Prostate gland (tissue), 2 donors: ENCODE measurements at regions not wholly inside any gene's neighbourhood (a gene's known extent, or its start where the extent isn't known, plus 50 kb on each side); places are given as distances from the start of the nearest gene placed in this dataset.

Source experiments
- DNase-seq: peaks from one replicate; pipeline ENCODE4 v3.0.0-alpha.2; 2019; ENCODE audit warnings: low spot score
- H3K27ac ChIP-seq, 2 donors: fragments of 200-600 bp; sonication (generic); 2 replicates each; pipeline ENCODE4 v1.5.1; 2017 to 2019
- H3K27me3 ChIP-seq: fragments of 200-600 bp; sonication (generic); replicated peaks from 2 replicates; pipeline ENCODE4 v1.5.1; 2019; ENCODE audit not compliant: insufficient read depth
- H3K36me3 ChIP-seq, 2 donors: fragments of 200-600 bp; sonication (generic); 1 replicate in 1 of 2; 2 replicates in 1 of 2; pipeline versions ENCODE4 v1.5.1 to v1.8.1; 2017 to 2019
- H3K4me1 ChIP-seq: fragments of 200-600 bp; sonication (generic); replicated peaks from 2 replicates; pipeline ENCODE4 v1.5.1; 2019
- H3K4me3 ChIP-seq, 2 donors: fragments of 200-600 bp; sonication (generic); 2 replicates each; pipeline ENCODE4 v1.5.1; 2017 to 2019
- H3K9me3 ChIP-seq: fragments of 200-600 bp; sonication (generic); 2 replicates; pipeline ENCODE4 v1.5.1; 2017
- CTCF ChIP-seq, 4 experiments: fragments of 200-600 bp in 2 of 4; fragments of 450-650 bp in 2 of 4; sonication (generic) in 2 of 4; IDR thresholded peaks; 1 replicate in 3 of 4; 2 replicates in 1 of 4; pipeline ENCODE4 v1.5.1; 2016 to 2019; ENCODE audit warnings: antibody characterized with exemption in 4 of 4, mild to moderate bottlenecking in 2 of 4, moderate library complexity in 2 of 4
- POLR2A ChIP-seq: fragments of 450-650 bp; IDR thresholded peaks from one replicate; pipeline ENCODE4 v1.6.1; 2016; ENCODE audit warnings: antibody characterized with exemption, mild to moderate bottlenecking
- POLR2AphosphoS5 ChIP-seq: sonication (generic); formaldehyde crosslinking; IDR thresholded peaks from one replicate; pipeline ENCODE4 v1.6.1; 2017; ENCODE audit warnings: antibody characterized with exemption
- WGBS: methylation state at CpG from one replicate; pipeline ENCODE4 v1.1.5; 2018; 5-methylcytosine and 5-hydroxymethylcytosine counted together
- intact Hi-C: fragments of 100-400 bp; cut with DNase I; formaldehyde crosslinking; loops from one replicate; pipeline ENCODE4 v1.14.2; 2022

GRCh38 chr16:73616770-73617169 lies 568.8 kb upstream of the ZFHX3 start:
- no peak for DNase-seq
- no peaks in the 10 kb centered on the region for H3K27me3 ChIP-seq
- 64% methylated on average over 6 of the region's 6 CpGs for WGBS

GRCh38 chr16:73616166-73616753 lies 568.3 kb upstream of the ZFHX3 start:
- Histone ChIP-seq H3K27me3 (no peaks in the 10 kb centered on the region), H3K4me3 (no peak overlapping the region), H3K36me3 (no peaks in the 10 kb centered on the region), H3K4me1 (no peaks in the 10 kb centered on the region), H3K27ac (no peak overlapping the region), H3K9me3 (no peaks in the 10 kb centered on the region)
- TF ChIP-seq POLR2A (no peak), CTCF (IDR thresholded peaks at IDR 0.05) (no peak), POLR2AphosphoS5 (no peak)
- intact Hi-C loops, result no loop called here
- 65% methylated on average over 5 of the region's 5 CpGs for WGBS
- DNase-seq, result no peak

More at GRCh38 chr16:73616770-73617169, 568.8 kb upstream of the ZFHX3 start:
- no peak overlapping the region for H3K4me3 ChIP-seq
- H3K36me3 ChIP-seq, result no peaks in the 10 kb centered on the region
- H3K9me3 ChIP-seq, result no peaks in the 10 kb centered on the region
- TF ChIP-seq POLR2A, result no peak
- no peak for TF ChIP-seq CTCF (IDR thresholded peaks at IDR 0.05)
- TF ChIP-seq POLR2AphosphoS5, result no peak
- intact Hi-C loops, result no loop called here
- no peak overlapping the region for H3K27ac ChIP-seq
- H3K4me1 ChIP-seq, result no peaks in the 10 kb centered on the region

- Histone ChIP-seq H3K36me3 (no peaks in the 10 kb centered on the region), H3K27me3 (no peaks in the 10 kb centered on the region), H3K27ac (no peak overlapping the region), H3K4me3 (no peak overlapping the region), H3K9me3 (no peaks in the 10 kb centered on the region), H3K4me1 (no peaks in the 10 kb centered on the region)
- TF ChIP-seq POLR2A (no peak), CTCF (IDR thresholded peaks at IDR 0.05) (no peak), POLR2AphosphoS5 (no peak)
- no peak for DNase-seq
- intact Hi-C loops, result no loop called here
- 57% methylated on average over 14 of the region's 14 CpGs for WGBS
Observed at GRCh38 chr16:73615071-73615940, 567.4 kb upstream of the ZFHX3 start.

- WGBS, result 85% methylated on average over 4 of the region's 4 CpGs
- Histone ChIP-seq H3K4me3 (no peak overlapping the region), H3K4me1 (no peaks in the 10 kb centered on the region), H3K27me3 (no peaks in the 10 kb centered on the region), H3K36me3 (no peaks in the 10 kb centered on the region), H3K9me3 (no peaks in the 10 kb centered on the region), H3K27ac (no peak overlapping the region)
- DNase-seq, result no peak
- no peak for TF ChIP-seq POLR2A
- TF ChIP-seq POLR2AphosphoS5, result no peak
- TF ChIP-seq CTCF (IDR thresholded peaks at IDR 0.05), result no peak
- intact Hi-C loops, result no loop called here
Observed at GRCh38 chr16:73614131-73614530, 566.2 kb upstream of the ZFHX3 start.
